H9 (cell line): ENCODE measurements at regions not wholly inside any gene's neighbourhood (a gene's known extent, or its start where the extent isn't known, plus 50 kb on each side); places are given as distances from the start of the nearest gene placed in this dataset.

Source experiments
- DNase-seq: peaks from one replicate; pipeline ENCODE4 v3.0.0-alpha.2; 2017
- H2AFZ ChIP-seq: one replicate; pipeline ENCODE4 v1.6.1; 2013; ENCODE audit warnings: mild to moderate bottlenecking, low read length, control low read depth, moderate library complexity
- H2AK5ac ChIP-seq: 2 replicates; pipeline ENCODE4 v1.6.1; 2013; ENCODE audit warnings: low read length, control low read depth, mixed read lengths; ENCODE audit not compliant: insufficient read length
- H2BK120ac ChIP-seq: one replicate; pipeline ENCODE4 v1.6.1; 2013; ENCODE audit warnings: low read depth, mild to moderate bottlenecking, low read length, control low read depth, inconsistent platforms; ENCODE audit not compliant: poor library complexity, severe bottlenecking
- H2BK12ac ChIP-seq: 2 replicates; pipeline ENCODE4 v1.6.1; 2013; ENCODE audit warnings: low read length, control low read depth, mixed read lengths, low read depth; ENCODE audit not compliant: insufficient read length
- H2BK15ac ChIP-seq: 2 replicates; pipeline ENCODE4 v1.6.1; 2013; ENCODE audit warnings: low read depth, low read length, control low read depth
- H2BK20ac ChIP-seq: one replicate; pipeline ENCODE4 v1.6.1; 2013; ENCODE audit warnings: low read depth, mild to moderate bottlenecking, low read length, control low read depth, inconsistent platforms; ENCODE audit not compliant: poor library complexity, severe bottlenecking
- H2BK5ac ChIP-seq: 2 replicates; pipeline ENCODE4 v1.6.1; 2013; ENCODE audit warnings: low read length, control low read depth, mixed read lengths; ENCODE audit not compliant: insufficient read length
- H3K14ac ChIP-seq: 2 replicates; pipeline ENCODE4 v1.6.1; 2013; ENCODE audit warnings: low read length, control low read depth; ENCODE audit not compliant: insufficient read depth
- H3K18ac ChIP-seq: 2 replicates; pipeline ENCODE4 v1.6.1; 2013; ENCODE audit warnings: low read depth, mild to moderate bottlenecking, mixed read lengths, low read length, control low read depth; ENCODE audit not compliant: insufficient read length
- H3K23ac ChIP-seq: 2 replicates; pipeline ENCODE4 v1.6.1; 2013; ENCODE audit warnings: low read length, control low read depth, mixed read lengths, low read depth; ENCODE audit not compliant: insufficient read length
- H3K23me2 ChIP-seq: 2 replicates; pipeline ENCODE4 v1.6.1; 2013; ENCODE audit warnings: low read depth, mild to moderate bottlenecking, mixed read lengths, low read length, control low read depth; ENCODE audit not compliant: insufficient read length, poor library complexity, severe bottlenecking
- H3K27ac ChIP-seq: 2 replicates; pipeline ENCODE4 v1.5.1; 2013; ENCODE audit warnings: low read length, control low read depth, mixed read lengths, low read depth; ENCODE audit not compliant: insufficient read length
- H3K27me3 ChIP-seq: 2 replicates; pipeline ENCODE4 v1.6.1; 2013; ENCODE audit warnings: low read length, control low read depth, inconsistent platforms; ENCODE audit not compliant: insufficient read depth
- H3K4ac ChIP-seq: 2 replicates; pipeline ENCODE4 v1.6.1; 2013; ENCODE audit warnings: low read depth, mild to moderate bottlenecking, control low read depth, inconsistent platforms, low read length, moderate library complexity
- H3K4me1 ChIP-seq: 2 replicates; pipeline ENCODE4 v1.6.1; 2013; ENCODE audit warnings: low read length, control low read depth, inconsistent platforms; ENCODE audit not compliant: insufficient read depth
- H3K4me2 ChIP-seq: 2 replicates; pipeline ENCODE4 v1.6.1; 2013; ENCODE audit warnings: low read length, control low read depth, mixed read lengths; ENCODE audit not compliant: insufficient read length, insufficient read depth
- H3K56ac ChIP-seq: 2 replicates; pipeline ENCODE4 v1.6.1; 2013; ENCODE audit warnings: low read depth, mild to moderate bottlenecking, mixed read lengths, low read length, control low read depth; ENCODE audit not compliant: insufficient read length
- H3K79me1 ChIP-seq: 2 replicates; pipeline ENCODE4 v1.6.1; 2013; ENCODE audit warnings: low read depth, mild to moderate bottlenecking, moderate library complexity, low read length, control low read depth, inconsistent platforms; ENCODE audit not compliant: insufficient read depth, poor library complexity, severe bottlenecking
- H3K79me2 ChIP-seq: 2 replicates; pipeline ENCODE4 v1.6.1; 2013; ENCODE audit warnings: low read length, control low read depth, inconsistent platforms; ENCODE audit not compliant: insufficient read depth
- H3K9ac ChIP-seq: 2 replicates; pipeline ENCODE4 v1.6.1; 2013; ENCODE audit warnings: low read length, control low read depth, mixed read lengths; ENCODE audit not compliant: insufficient read length; ENCODE audit errors: extremely low read depth
- H3K9me3 ChIP-seq: one replicate; pipeline ENCODE4 v1.6.1; 2013; ENCODE audit warnings: low read depth, low read length, inconsistent platforms; ENCODE audit not compliant: control insufficient read depth
- H3T11ph ChIP-seq: one replicate; pipeline ENCODE4 v1.6.1; 2013; ENCODE audit warnings: mild to moderate bottlenecking, low read length, control low read depth, inconsistent platforms
- H4K20me1 ChIP-seq: one replicate; pipeline ENCODE4 v1.6.1; 2013; ENCODE audit not compliant: control insufficient read depth, insufficient read length, insufficient read depth
- H4K5ac ChIP-seq: 2 replicates; pipeline ENCODE4 v1.6.1; 2013; ENCODE audit warnings: low read depth, mild to moderate bottlenecking, mixed read lengths, low read length, control low read depth; ENCODE audit not compliant: insufficient read length
- H4K8ac ChIP-seq: replicated peaks from 2 replicates; pipeline ENCODE4 v1.6.1; 2013; ENCODE audit warnings: low read length, control low read depth, mixed read lengths, low read depth; ENCODE audit not compliant: insufficient read length
- H4K91ac ChIP-seq: 2 replicates; pipeline ENCODE4 v1.6.1; 2013; ENCODE audit warnings: low read depth, mild to moderate bottlenecking, moderate library complexity, mixed read lengths, low read length, control low read depth; ENCODE audit not compliant: insufficient read length
- H3K27ac Mint-ChIP-seq, 3 experiments: 2 replicates in 2 of 3; 3 replicates in 1 of 3; pipeline ENCODE4 v1.8.0; 2020 to 2021; ENCODE audit warnings: mixed read lengths in 3 of 3, mild to moderate bottlenecking in 1 of 3, moderate library complexity in 1 of 3
- H3K27me3 Mint-ChIP-seq: 2 replicates; pipeline ENCODE4 v1.8.0; 2021; ENCODE audit warnings: low read depth, mild to moderate bottlenecking, moderate library complexity, mixed read lengths
- H3K36me3 Mint-ChIP-seq, 3 experiments: 2 replicates in 2 of 3; 3 replicates in 1 of 3; pipeline ENCODE4 v1.8.0; 2020 to 2021; ENCODE audit warnings: low read depth in 3 of 3, mixed read lengths in 3 of 3; ENCODE audit not compliant: insufficient read depth in 1 of 3
- H3K4me1 Mint-ChIP-seq, 2 experiments: 2 replicates each; pipeline ENCODE4 v1.8.0; 2020; ENCODE audit warnings: mixed read lengths in 2 of 2
- H3K4me3 Mint-ChIP-seq, 2 experiments: 2 replicates in 1 of 2; 3 replicates in 1 of 2; pipeline ENCODE4 v1.8.0; 2020 to 2021; ENCODE audit warnings: mild to moderate bottlenecking in 2 of 2, mixed read lengths in 2 of 2, moderate library complexity in 1 of 2
- H3K9me3 Mint-ChIP-seq, 2 experiments: 2 replicates in 1 of 2; 3 replicates in 1 of 2; pipeline ENCODE4 v1.8.0; 2020; ENCODE audit warnings: mild to moderate bottlenecking in 2 of 2, mixed read lengths in 2 of 2, moderate library complexity in 1 of 2
- WGBS: extraction: QIAGEN DNeasy Blood & Tissue Kit; methylation state at CpG from one replicate; pipeline ENCODE4 v1.1.7; 2013; ENCODE audit warnings: missing lambda C conversion rate, low lambda C conversion rate, mixed read lengths; ENCODE audit not compliant: insufficient read length; ENCODE audit errors: extremely low coverage; 5-methylcytosine and 5-hydroxymethylcytosine counted together
- TF ChIP-seq, protein P1 (sequence below): fragments of 200-600 bp; sonication (generic); conservative IDR thresholded peaks from 3 replicates; pipeline ENCODE4 v1.8.0; 2021; ENCODE audit warnings: antibody characterized with exemption, mild to moderate bottlenecking

DNA sequence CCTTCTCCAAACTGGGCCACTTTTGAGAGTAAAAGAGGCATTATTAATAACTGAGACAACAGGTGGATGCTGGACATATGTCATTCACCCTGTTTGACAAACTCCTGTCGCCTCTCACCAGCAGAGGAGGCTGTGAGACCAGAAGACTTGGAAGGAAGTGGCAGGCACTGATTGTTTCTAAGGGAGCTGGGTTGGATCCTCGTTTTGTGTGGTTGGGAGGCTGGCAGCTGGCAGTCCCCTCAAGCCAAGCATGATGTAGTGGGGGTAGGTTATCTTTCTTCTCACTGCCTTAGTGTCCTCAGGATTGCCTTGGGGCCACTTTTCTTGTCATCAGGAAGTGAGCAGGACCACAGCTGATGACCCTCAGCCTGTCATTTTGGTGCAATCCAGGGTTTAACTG is 86.5 kb upstream of the KCNJ15 start:
- H3K14ac ChIP-seq: no peak overlapping the region
- no peak overlapping the region for H3K23ac ChIP-seq
- no peaks in the 10 kb centered on the region for H3K79me1 ChIP-seq
- Mint-ChIP-seq H3K36me3 (peaks cover 0 to 5% (median 1%) of the 10 kb centered on the region in 3 experiments; a peak in 3 of 7 replicates), H3K27me3 (no peaks in the 10 kb centered on the region), H3K9me3 (peaks cover 3% of the 10 kb centered on the region in 2 experiments; a peak in 3 of 5 replicates), H3K4me3 (no peak overlapping the region), H3K4me1 (peaks cover 30 to 38% of the 10 kb centered on the region in 2 experiments), H3K27ac (peak overlapping the region in 1 of 3 experiments; percentile 76; a peak in 2 of 7 replicates)
- H3K18ac ChIP-seq: no peak overlapping the region
- no peak overlapping the region for H2BK120ac ChIP-seq
- no peak overlapping the region for H2BK5ac ChIP-seq
- DNase-seq: peak; percentile 65
- H2BK12ac ChIP-seq: no peak overlapping the region
- no peak overlapping the region for H4K8ac ChIP-seq
- no peaks in the 10 kb centered on the region for H4K20me1 ChIP-seq
- H3K27me3 ChIP-seq: no peaks in the 10 kb centered on the region
- H2AK5ac ChIP-seq: no peak overlapping the region
- no peak overlapping the region for H3K56ac ChIP-seq
- H3K9ac ChIP-seq: no peak overlapping the region
- no peak overlapping the region for H3K4me2 ChIP-seq
- no CpG with 5 or more reads among the region's 2 CpGs for WGBS
- H2BK20ac ChIP-seq: no peak overlapping the region
- H2AFZ ChIP-seq: no peak overlapping the region
- peaks cover 5% of the 10 kb centered on the region for H3K4me1 ChIP-seq
- no peak overlapping the region for H3T11ph ChIP-seq
- H3K79me2 ChIP-seq: no peaks in the 10 kb centered on the region
- H3K4ac ChIP-seq: no peak overlapping the region
- H2BK15ac ChIP-seq: no peak overlapping the region
- H3K27ac ChIP-seq: no peak overlapping the region
- no peaks in the 10 kb centered on the region for H3K23me2 ChIP-seq
- TF ChIP-seq, protein P1, sequence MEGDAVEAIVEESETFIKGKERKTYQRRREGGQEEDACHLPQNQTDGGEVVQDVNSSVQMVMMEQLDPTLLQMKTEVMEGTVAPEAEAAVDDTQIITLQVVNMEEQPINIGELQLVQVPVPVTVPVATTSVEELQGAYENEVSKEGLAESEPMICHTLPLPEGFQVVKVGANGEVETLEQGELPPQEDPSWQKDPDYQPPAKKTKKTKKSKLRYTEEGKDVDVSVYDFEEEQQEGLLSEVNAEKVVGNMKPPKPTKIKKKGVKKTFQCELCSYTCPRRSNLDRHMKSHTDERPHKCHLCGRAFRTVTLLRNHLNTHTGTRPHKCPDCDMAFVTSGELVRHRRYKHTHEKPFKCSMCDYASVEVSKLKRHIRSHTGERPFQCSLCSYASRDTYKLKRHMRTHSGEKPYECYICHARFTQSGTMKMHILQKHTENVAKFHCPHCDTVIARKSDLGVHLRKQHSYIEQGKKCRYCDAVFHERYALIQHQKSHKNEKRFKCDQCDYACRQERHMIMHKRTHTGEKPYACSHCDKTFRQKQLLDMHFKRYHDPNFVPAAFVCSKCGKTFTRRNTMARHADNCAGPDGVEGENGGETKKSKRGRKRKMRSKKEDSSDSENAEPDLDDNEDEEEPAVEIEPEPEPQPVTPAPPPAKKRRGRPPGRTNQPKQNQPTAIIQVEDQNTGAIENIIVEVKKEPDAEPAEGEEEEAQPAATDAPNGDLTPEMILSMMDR: peak; percentile 65
- no peaks in the 10 kb centered on the region for H3K9me3 ChIP-seq
- H4K5ac ChIP-seq: no peak overlapping the region
- no peak overlapping the region for H4K91ac ChIP-seq
